HepG2 (cell line): ENCODE measurements at regions not wholly inside any gene's neighbourhood (a gene's known extent, or its start where the extent isn't known, plus 50 kb on each side); places are given as distances from the start of the nearest gene placed in this dataset.

Experiments used
- ATAC-seq: fragments of 200-7000 bp; cut with Tn5 transposase; 3 replicates; pipeline ENCODE4 v1.9.1; 2020; ENCODE audit warnings: mild to moderate bottlenecking, moderate library complexity
- BruUV-seq: library from RNA; stranded (reverse); fragments of 400-500 nt; replicated peaks from 2 replicates; lab custom pipeline; 2021; lab: Mats Ljungman, UMichigan
- CTCF ChIA-PET: fragments of 300-600 bp; formaldehyde crosslinking; extraction: SDS; loops from one replicate; lab custom pipeline; 2021; ENCODE audit warnings: low total read pairs, inconsistent platforms, low intra/inter-chr PET ratio; lab: Yijun Ruan, JAX
- POLR2A ChIA-PET: fragments of 350-600 bp; sonication (Branson Sonifier 250); formaldehyde crosslinking; loops from one replicate; lab custom pipeline; 2020; ENCODE audit warnings: antibody characterized with exemption, inconsistent platforms; lab: Yijun Ruan, JAX
- DNase-seq: peaks from one replicate; pipeline ENCODE4 v3.0.0-alpha.2; 2015; ENCODE audit warnings: low spot score
- FAIRE-seq: peaks from 3 replicates; lab custom pipeline; 2011; peaks lifted over from hg19 to GRCh38; lab: Jason Lieb, UNC
- H2AFZ ChIP-seq: one replicate; pipeline ENCODE4 v1.6.1; 2011; ENCODE audit warnings: low read length, inconsistent platforms
- H3K27ac ChIP-seq: fragments of 300-600 bp; 3 replicates; pipeline ENCODE4 v1.8.0; 2011; ENCODE audit warnings: mixed run types, mild to moderate bottlenecking, mixed read lengths, low read length, inconsistent platforms; ENCODE audit not compliant: insufficient read depth; ENCODE audit errors: extremely low read length
- H3K27me3 ChIP-seq, 2 experiments: fragments of 200-600 bp in 1 of 2; 2 replicates in 1 of 2; 3 replicates in 1 of 2; pipeline versions ENCODE4 v1.6.0 to v1.8.0; 2011; ENCODE audit warnings: low read length in 2 of 2, mild to moderate bottlenecking in 2 of 2, moderate library complexity in 2 of 2, inconsistent platforms in 1 of 2; ENCODE audit not compliant: insufficient read depth in 2 of 2, control insufficient read depth in 1 of 2
- H3K36me3 ChIP-seq, 2 experiments: fragments of 200-600 bp in 1 of 2; replicated peaks in 1 of 2; 2 replicates in 1 of 2; 3 replicates in 1 of 2; pipeline versions ENCODE4 v1.5.1 to v1.8.0; 2011; ENCODE audit warnings: low read length in 2 of 2, inconsistent platforms in 1 of 2; ENCODE audit not compliant: insufficient read depth in 2 of 2, control insufficient read depth in 1 of 2
- H3K4me1 ChIP-seq: 2 replicates; pipeline ENCODE4 v1.5.1; 2012; ENCODE audit warnings: low read length, inconsistent platforms; ENCODE audit not compliant: insufficient read depth
- H3K4me2 ChIP-seq: 2 replicates; pipeline ENCODE4 v1.6.0; 2011; ENCODE audit warnings: low read depth, low read length, inconsistent platforms
- H3K4me3 ChIP-seq, 3 experiments: fragments of 200-600 bp in 1 of 3; sonication (generic), shearing (Covaris generic) in 1 of 3; replicated peaks in 1 of 3; 2 replicates each; pipeline ENCODE4 v1.5.1; 2011 to 2016; ENCODE audit warnings: low read length in 3 of 3, inconsistent platforms in 2 of 3, low read depth in 2 of 3, mild to moderate bottlenecking in 2 of 3, control low read depth in 1 of 3, mixed read lengths in 1 of 3; ENCODE audit not compliant: insufficient read depth in 1 of 3
- H3K79me2 ChIP-seq: one replicate; pipeline ENCODE4 v1.6.1; 2011; ENCODE audit warnings: low read length, inconsistent platforms; ENCODE audit not compliant: insufficient read depth
- H3K9ac ChIP-seq: 2 replicates; pipeline ENCODE4 v1.6.0; 2011; ENCODE audit warnings: mild to moderate bottlenecking, low read depth, low read length, inconsistent platforms; ENCODE audit not compliant: insufficient read depth
- H3K9me3 ChIP-seq: 2 replicates; pipeline ENCODE4 v1.5.1; 2012; ENCODE audit warnings: mild to moderate bottlenecking, low read length
- H4K20me1 ChIP-seq: 2 replicates; pipeline ENCODE4 v1.6.0; 2011; ENCODE audit warnings: inconsistent platforms, mild to moderate bottlenecking, low read length, moderate library complexity; ENCODE audit not compliant: insufficient read depth
- ARNT ChIP-seq: fragments of 450-650 bp; IDR thresholded peaks from 2 replicates; pipeline ENCODE4 v1.6.1; 2017
- FOSL2 ChIP-seq: sonication (generic); formaldehyde crosslinking; IDR thresholded peaks from 2 replicates; pipeline ENCODE4 v1.4.0; 2020; ENCODE audit warnings: missing genetic modification reagents
- GABPB1 ChIP-seq: IDR thresholded peaks from 2 replicates; pipeline ENCODE4 v1.6.1; 2016; ENCODE audit warnings: mild to moderate bottlenecking, missing genetic modification reagents, moderate library complexity, missing compliant biosample characterization
- IRF1 ChIP-seq: sonication (generic); formaldehyde crosslinking; IDR thresholded peaks from 2 replicates; pipeline ENCODE4 v1.4.0; 2020; ENCODE audit warnings: low read depth, mild to moderate bottlenecking, missing genetic modification reagents
- MBNL3 ChIP-seq: fragments of 250-450 bp; sonication (Bioruptor Pico); conservative IDR thresholded peaks from 2 replicates; pipeline ENCODE4 v1.8.0; 2022; ENCODE audit warnings: mild to moderate bottlenecking, inconsistent platforms
- RBM39 ChIP-seq: fragments of 200-400 bp; formaldehyde crosslinking; IDR thresholded peaks from one replicate; pipeline ENCODE4 v1.6.1; 2018; ENCODE audit warnings: antibody characterized with exemption, mild to moderate bottlenecking, low read depth, low read length; ENCODE audit not compliant: poor library complexity, severe bottlenecking
- RXRA ChIP-seq: sonication (generic); formaldehyde crosslinking; IDR thresholded peaks from 2 replicates; pipeline ENCODE4 v1.5.1; 2020; ENCODE audit warnings: missing genetic modification reagents
- ZNF224 ChIP-seq: sonication (generic); formaldehyde crosslinking; IDR thresholded peaks from 2 replicates; pipeline ENCODE4 v1.5.0; 2020; ENCODE audit warnings: mild to moderate bottlenecking, missing genetic modification reagents
- ZNF367 ChIP-seq: sonication (generic); formaldehyde crosslinking; IDR thresholded peaks from 2 replicates; pipeline ENCODE4 v1.4.0; 2020; ENCODE audit warnings: missing genetic modification reagents, borderline replicate concordance
- ZNF703 ChIP-seq: sonication (generic); formaldehyde crosslinking; IDR thresholded peaks from 2 replicates; pipeline ENCODE4 v1.5.1; 2020; ENCODE audit warnings: missing genetic modification reagents, mild to moderate bottlenecking, moderate library complexity, borderline replicate concordance
- WGBS: methylation state at CpG from one replicate; pipeline ENCODE4 v1.1.6; 2017; ENCODE audit warnings: low lambda C conversion rate; 5-methylcytosine and 5-hydroxymethylcytosine counted together
- in situ Hi-C: cut with HindIII; loops from 2 replicates; pipeline ENCODE4 v1.10.0; 2017; ENCODE audit warnings: low pct_unique_long_range_greater_than_20kb; ENCODE audit not compliant: extremely low pct_ligation_motif_present
- intact Hi-C: fragments of 100-400 bp; cut with micrococcal nuclease; formaldehyde crosslinking; loops from one replicate; pipeline ENCODE4 v1.10.0; 2022; ENCODE audit not compliant: unreplicated experiment
- TF ChIP-seq, protein P1 (sequence below): sonication (generic); formaldehyde crosslinking; IDR thresholded peaks from 2 replicates; pipeline ENCODE4 v1.4.0; 2020; ENCODE audit warnings: missing genetic modification reagents, borderline replicate concordance
- TF ChIP-seq, protein P2 (sequence below): sonication (generic); formaldehyde crosslinking; IDR thresholded peaks from 2 replicates; pipeline ENCODE4 v1.4.0; 2020; ENCODE audit warnings: missing genetic modification reagents, mild to moderate bottlenecking, borderline replicate concordance
- TF ChIP-seq, protein P3 (sequence below): sonication (generic); formaldehyde crosslinking; IDR thresholded peaks from 2 replicates; pipeline ENCODE4 v1.9.0; 2022; ENCODE audit warnings: low read depth, missing genetic modification reagents

DNA sequence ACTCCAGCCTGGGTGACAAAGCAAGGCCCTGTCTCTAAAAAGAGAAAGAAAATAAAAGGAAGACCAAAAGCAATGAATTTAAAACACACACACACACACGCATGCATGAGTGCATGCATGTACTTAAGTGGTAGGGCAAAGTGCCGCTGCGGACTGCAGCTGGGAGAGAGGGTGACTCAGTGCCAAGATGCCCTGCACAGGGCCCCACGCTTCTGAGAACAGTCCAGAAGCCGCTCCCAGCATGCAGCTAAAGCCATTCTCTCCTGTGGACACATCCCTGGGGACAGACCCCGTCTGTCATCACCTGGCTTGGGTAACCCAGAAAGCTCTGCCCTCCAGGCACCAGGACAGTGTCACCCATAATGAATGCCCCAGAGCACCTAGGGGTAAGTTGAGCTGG, 61.0 kb upstream of the MYL10 start:
- H3K9me3 ChIP-seq, result no peaks in the 10 kb centered on the region
- no peak overlapping the region for H2AFZ ChIP-seq
- intact Hi-C loops, result loop anchor here (5.0 kb wide), 1 partner anchor 582 kb away; no protein-coding TSS in a partner anchor
- ChIA-PET POLR2A (no interaction called here), CTCF (no interaction called here)
- no peak overlapping the region for H3K4me3 ChIP-seq
- H3K9ac ChIP-seq, result no peak overlapping the region
- FAIRE-seq, result no peak
- DNase-seq, result no peak
- no peaks in the 10 kb centered on the region for H4K20me1 ChIP-seq
- 2% methylated on average over 4 of the region's 6 CpGs for WGBS
- BruUV-seq, result no TSS peak
- H3K4me1 ChIP-seq, result peaks cover 54% of the 10 kb centered on the region
- peak overlapping the region; percentile 23; the same call in 1 of the 2 replicates for H3K4me2 ChIP-seq
- ATAC-seq, result no peak
- H3K27ac ChIP-seq, result no peak overlapping the region
- H3K36me3 ChIP-seq, result no peaks in the 10 kb centered on the region
- H3K79me2 ChIP-seq, result no peaks in the 10 kb centered on the region
- peaks cover 0 to 14% of the 10 kb centered on the region in 2 experiments; a peak in 2 of 5 replicates for H3K27me3 ChIP-seq
- in situ Hi-C loops, result loop anchor here (25.0 kb wide), 1 partner anchor 572 kb away; no protein-coding TSS in a partner anchor
- TF ChIP-seq, protein P1, sequence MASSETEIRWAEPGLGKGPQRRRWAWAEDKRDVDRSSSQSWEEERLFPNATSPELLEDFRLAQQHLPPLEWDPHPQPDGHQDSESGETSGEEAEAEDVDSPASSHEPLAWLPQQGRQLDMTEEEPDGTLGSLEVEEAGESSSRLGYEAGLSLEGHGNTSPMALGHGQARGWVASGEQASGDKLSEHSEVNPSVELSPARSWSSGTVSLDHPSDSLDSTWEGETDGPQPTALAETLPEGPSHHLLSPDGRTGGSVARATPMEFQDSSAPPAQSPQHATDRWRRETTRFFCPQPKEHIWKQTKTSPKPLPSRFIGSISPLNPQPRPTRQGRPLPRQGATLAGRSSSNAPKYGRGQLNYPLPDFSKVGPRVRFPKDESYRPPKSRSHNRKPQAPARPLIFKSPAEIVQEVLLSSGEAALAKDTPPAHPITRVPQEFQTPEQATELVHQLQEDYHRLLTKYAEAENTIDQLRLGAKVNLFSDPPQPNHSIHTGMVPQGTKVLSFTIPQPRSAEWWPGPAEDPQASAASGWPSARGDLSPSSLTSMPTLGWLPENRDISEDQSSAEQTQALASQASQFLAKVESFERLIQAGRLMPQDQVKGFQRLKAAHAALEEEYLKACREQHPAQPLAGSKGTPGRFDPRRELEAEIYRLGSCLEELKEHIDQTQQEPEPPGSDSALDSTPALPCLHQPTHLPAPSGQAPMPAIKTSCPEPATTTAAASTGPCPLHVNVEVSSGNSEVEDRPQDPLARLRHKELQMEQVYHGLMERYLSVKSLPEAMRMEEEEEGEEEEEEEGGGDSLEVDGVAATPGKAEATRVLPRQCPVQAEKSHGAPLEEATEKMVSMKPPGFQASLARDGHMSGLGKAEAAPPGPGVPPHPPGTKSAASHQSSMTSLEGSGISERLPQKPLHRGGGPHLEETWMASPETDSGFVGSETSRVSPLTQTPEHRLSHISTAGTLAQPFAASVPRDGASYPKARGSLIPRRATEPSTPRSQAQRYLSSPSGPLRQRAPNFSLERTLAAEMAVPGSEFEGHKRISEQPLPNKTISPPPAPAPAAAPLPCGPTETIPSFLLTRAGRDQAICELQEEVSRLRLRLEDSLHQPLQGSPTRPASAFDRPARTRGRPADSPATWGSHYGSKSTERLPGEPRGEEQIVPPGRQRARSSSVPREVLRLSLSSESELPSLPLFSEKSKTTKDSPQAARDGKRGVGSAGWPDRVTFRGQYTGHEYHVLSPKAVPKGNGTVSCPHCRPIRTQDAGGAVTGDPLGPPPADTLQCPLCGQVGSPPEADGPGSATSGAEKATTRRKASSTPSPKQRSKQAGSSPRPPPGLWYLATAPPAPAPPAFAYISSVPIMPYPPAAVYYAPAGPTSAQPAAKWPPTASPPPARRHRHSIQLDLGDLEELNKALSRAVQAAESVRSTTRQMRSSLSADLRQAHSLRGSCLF, result no peak
- TF ChIP-seq ARNT, result no peak
- TF ChIP-seq GABPB1 (CRISPR knock-in tag), result no peak
- no peak for TF ChIP-seq MBNL3 (CRISPR knock-in tag)
- TF ChIP-seq ZNF367 (CRISPR knock-in tag), result no peak
- TF ChIP-seq RBM39, result no peak
- no peak for TF ChIP-seq ZNF224 (CRISPR knock-in tag)
- TF ChIP-seq FOSL2 (CRISPR knock-in tag), result peak; percentile 64
- TF ChIP-seq, protein P2, sequence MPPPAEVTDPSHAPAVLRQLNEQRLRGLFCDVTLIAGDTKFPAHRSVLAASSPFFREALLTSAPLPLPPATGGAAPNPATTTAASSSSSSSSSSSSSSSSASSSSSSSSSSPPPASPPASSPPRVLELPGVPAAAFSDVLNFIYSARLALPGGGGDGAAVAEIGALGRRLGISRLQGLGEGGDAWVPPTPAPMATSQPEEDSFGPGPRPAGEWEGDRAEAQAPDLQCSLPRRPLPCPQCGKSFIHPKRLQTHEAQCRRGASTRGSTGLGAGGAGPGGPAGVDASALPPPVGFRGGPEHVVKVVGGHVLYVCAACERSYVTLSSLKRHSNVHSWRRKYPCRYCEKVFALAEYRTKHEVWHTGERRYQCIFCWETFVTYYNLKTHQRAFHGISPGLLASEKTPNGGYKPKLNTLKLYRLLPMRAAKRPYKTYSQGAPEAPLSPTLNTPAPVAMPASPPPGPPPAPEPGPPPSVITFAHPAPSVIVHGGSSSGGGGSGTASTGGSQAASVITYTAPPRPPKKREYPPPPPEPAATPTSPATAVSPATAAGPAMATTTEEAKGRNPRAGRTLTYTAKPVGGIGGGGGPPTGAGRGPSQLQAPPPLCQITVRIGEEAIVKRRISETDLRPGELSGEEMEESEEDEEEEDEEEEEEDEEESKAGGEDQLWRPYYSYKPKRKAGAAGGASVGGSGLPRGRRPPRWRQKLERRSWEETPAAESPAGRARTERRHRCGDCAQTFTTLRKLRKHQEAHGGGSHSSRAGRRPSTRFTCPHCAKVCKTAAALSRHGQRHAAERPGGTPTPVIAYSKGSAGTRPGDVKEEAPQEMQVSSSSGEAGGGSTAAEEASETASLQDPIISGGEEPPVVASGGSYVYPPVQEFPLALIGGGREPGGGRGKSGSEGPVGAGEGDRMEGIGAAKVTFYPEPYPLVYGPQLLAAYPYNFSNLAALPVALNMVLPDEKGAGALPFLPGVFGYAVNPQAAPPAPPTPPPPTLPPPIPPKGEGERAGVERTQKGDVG (CRISPR knock-in tag), result no peak
- no peak for TF ChIP-seq RXRA (CRISPR knock-in tag)
- TF ChIP-seq, protein P3, sequence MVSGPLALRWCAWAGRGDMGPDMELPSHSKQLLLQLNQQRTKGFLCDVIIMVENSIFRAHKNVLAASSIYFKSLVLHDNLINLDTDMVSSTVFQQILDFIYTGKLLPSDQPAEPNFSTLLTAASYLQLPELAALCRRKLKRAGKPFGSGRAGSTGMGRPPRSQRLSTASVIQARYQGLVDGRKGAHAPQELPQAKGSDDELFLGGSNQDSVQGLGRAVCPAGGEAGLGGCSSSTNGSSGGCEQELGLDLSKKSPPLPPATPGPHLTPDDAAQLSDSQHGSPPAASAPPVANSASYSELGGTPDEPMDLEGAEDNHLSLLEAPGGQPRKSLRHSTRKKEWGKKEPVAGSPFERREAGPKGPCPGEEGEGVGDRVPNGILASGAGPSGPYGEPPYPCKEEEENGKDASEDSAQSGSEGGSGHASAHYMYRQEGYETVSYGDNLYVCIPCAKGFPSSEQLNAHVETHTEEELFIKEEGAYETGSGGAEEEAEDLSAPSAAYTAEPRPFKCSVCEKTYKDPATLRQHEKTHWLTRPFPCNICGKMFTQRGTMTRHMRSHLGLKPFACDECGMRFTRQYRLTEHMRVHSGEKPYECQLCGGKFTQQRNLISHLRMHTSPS (CRISPR knock-in tag), result peak; percentile 65; the same call in 1 of the 2 replicates
- TF ChIP-seq IRF1, result no peak
- TF ChIP-seq ZNF703 (CRISPR knock-in tag), result no peak
